ENCODE measurements at regions not wholly inside any gene's neighbourhood (a gene's known extent, or its start where the extent isn't known, plus 50 kb on each side); places are given as distances from the start of the nearest gene placed in this dataset.

- TF ChIP-seq CTCF (IDR thresholded peaks at IDR 0.05): no peak
- no peak for TF ChIP-seq POLR2A (IDR thresholded peaks at IDR 0.05)
Measured at GRCh38 chr3:144626835-144627234, 655.2 kb downstream of the DIPK2A start.

Measured in lower leg skin (tissue), 3 donors.